LoVo (cell line): ENCODE measurements at regions not wholly inside any gene's neighbourhood (a gene's known extent, or its start where the extent isn't known, plus 50 kb on each side); places are given as distances from the start of the nearest gene placed in this dataset.

Experiments
- DNase-seq: peaks from one replicate; pipeline ENCODE4 v3.0.0-alpha.2; 2016; ENCODE audit warnings: low spot score

DNA sequence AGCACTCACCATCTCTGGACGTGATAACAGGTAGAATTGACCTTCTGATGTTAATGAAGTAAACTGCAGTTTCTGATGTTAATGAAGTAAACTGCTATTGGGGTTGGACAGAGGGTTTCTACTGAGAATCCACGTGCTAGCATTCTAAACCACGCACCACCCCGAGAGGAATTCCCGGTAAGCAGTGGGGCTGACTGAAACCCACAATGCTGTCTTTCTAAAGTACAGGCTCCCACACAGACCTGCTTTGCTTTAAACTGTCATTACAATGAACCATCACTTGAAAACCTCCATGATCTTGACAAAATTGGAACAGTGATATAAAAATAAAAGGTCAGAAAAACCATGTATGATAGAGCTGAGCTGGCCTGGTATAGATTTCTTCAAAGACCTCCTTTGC, 559.0 kb downstream of the FGF9 start:
- DNase-seq = no peak

DNA sequence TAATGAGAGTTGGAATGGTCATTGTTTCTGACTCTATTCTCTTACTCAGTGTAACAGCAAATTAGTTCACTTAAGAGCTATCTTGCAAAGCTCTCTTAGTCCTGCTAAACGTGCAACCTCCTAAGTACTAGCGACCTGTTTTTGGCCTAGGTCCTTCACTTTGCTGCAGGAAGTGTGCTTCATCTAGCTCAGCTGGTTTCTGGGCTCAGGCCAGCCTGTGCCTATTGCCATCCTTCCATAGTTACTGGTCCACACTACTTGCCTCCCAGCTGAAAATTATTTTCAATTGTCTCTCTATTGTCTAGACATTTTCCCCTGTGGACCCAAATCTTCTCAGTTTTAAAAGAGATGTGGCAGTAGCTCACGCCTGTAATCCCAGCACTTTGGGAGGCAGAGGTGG, 561.3 kb downstream of the FGF9 start:
- DNase-seq = no peak

DNA sequence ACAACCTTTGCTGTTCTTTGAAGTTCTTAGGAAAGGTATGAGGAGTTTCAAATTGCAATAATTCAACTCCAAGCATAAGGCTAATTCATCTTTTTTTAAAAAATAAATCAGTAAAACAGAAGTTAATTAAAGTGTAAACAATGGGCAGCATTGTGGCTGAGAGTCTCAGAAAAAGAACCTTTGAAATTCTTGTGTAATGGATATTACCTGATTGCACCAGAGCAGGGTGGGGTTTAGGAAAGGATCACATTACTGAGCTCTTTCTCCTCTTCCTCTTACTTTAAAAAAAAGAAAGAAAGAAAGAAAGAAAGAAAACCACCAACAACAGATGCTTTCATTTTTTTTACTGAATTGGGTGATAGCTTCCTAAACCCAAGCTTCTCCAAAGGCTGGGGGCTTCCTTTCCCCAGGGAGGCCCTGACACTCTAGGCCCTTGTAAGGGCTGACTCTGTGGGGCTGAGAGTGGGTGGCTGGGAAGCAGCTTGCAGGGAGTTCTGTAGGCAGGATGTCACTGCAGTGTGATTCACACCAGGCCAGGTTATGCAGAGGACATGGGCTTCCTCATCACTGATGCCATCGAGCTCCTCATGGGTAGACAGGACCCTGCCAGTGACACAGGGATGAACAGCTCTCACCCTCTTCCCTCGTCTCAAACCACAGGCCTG, 564.5 kb downstream of the FGF9 start:
- peak; percentile 29 for DNase-seq

DNA sequence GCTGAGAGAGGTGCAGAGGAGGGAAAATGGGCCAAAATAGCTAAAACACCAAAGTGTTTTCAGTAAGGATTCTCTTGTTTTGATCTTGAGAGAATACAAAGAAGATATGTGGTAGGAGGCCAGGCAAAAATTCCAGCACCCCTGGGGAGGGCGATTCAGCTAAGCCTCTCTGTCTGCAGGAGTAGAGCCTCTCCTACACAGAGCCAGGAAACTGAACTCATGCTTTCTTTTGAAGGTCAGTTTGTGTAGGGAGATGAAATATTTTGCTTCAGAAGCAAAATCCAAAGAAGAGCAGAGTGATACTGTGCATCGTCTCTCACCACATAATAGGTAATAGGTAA, 565.0 kb downstream of the FGF9 start:
- DNase-seq = no peak

DNA sequence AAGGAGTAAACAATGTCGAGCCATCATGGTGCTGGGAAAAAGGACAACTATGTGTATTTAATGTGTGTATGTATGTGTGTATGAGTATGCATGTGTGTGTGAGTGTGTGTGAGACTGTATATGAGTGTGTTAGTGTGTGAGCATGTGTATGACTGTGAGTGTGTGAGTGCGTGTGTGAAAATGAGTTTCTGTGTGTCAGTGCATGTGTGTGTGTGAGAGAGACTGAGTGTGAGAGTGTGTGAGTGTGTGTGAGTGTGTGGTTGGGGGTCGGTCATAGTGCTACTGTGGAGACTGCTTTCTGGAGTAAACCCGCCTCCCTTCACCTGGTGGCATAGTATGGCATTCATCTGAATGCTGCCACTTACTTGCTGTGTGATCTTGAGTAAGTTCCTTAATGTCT, 567.4 kb downstream of the FGF9 start:
- DNase-seq = no peak

DNA sequence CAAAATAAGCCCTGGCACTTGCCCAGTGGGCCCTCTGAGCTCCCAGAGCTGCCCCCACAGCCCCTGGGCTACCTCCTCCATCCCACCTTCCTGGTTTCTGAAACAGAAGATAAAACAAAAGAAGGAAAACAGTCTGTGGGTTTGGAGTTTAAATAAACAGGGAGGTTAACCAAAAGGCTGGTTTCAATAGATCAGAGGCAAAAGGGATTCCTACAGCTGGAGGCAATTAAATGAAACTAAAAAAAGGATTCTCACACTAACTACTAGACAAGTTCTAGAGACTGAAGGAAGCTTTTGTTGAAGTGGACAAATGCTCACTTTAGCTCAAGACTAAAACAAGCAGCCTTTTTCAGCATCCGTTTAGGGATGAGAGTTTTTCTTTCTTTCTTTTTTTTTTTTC, 569.8 kb downstream of the FGF9 start:
- DNase-seq = no peak

DNA sequence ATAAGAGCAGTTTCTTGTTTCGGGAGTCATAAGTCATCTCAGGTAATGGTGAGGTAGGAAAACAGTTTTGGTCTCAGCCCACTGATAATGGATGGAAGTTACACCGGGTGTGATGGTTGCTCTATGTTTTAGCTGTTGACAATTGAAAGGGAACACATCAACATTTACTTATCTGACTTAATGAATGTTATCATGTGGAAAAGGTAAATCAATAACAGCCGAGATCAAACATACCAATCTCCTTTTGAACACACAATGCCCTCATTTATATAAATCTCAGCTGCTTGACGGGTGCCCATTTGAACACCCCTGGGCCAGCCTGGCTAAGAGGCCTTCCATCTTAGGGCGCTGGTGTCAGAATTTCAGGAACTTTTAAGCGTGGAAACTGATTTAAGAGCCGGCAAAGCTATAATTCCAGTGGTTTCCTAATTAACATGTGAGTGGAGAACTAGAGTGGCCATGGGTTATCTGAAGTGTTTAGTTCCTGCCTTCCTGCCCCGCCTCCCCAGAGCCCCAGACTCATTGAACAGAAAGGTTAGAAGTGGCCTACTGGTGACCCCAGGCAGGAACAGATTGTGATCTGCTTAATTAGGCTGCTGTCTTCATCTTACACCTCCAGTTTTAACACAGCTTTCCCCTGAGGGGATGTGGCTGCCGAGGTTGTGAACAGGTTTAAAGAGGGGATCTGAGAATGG, 572.7 kb downstream of the FGF9 start:
- no peak for DNase-seq

DNA sequence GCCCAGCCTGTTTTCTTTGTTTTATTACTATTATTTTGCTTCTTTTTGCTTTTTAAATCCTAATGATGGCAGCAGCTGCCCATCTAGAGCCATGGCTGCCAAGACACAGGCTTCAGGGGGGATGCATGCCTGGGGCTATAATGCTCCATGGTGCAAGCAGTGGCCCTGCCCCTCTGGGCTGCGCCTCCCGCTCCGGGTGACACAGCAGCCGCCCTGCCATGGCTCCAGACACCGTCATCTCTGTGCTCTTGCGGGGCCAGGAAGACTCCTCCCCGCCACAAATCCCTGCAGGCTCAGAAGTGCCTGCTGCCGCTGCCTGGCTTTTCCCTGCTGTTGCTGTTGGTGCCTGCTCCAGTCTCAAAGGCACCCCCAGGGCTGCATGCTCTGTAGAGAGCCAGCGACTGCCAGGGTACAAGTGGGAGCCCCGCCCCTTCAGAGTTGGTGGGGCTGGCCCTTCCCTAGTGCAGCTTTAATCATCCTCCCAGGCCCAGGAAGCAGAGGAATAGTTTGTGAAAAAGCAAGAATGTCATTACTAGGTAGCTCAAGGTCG, 581.5 kb downstream of the FGF9 start:
- DNase-seq = no peak

DNA sequence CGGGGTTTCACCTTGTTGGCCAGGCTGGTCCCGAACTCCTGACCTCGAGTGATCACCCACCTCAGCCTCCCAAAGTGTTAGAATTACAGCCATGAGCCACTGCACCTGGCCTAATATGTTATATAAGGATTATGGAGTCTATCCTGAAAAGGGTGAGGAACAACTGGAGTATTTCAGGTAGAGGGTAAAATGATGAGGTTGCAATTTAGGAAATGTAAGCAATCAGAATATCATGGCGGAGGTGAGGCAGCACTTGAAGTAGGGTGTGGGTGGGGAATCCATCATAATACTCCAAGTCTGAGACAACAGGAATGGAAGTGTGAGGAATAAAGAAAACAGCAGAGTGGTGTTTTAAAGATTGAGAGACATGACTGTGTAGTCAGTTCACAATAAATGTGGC, 582.2 kb downstream of the FGF9 start:
- no peak for DNase-seq

DNA sequence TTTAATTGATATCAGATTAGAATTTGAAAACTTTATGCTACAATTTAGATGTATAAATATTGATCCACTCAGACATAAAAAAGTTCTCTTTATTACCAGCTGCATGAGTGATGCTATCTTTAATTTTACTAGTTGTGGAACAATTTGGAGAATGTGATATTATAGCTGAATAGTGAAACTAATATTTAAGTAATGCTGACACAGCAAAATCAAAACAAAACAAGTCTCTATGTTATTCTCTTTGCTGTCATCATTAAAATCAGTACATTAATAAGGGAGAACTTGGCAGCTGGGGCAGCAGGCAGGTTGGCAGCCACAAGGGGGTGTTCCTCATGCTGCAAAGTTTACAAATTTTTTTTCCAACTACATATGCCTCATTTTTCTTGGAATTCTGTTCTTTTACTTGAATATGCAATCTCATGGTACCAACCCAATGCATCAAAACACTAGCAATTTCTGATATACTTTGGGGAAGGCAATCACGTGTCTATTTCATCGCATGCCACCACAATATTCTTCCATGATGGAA, 585.3 kb downstream of the FGF9 start:
- no peak for DNase-seq

DNA sequence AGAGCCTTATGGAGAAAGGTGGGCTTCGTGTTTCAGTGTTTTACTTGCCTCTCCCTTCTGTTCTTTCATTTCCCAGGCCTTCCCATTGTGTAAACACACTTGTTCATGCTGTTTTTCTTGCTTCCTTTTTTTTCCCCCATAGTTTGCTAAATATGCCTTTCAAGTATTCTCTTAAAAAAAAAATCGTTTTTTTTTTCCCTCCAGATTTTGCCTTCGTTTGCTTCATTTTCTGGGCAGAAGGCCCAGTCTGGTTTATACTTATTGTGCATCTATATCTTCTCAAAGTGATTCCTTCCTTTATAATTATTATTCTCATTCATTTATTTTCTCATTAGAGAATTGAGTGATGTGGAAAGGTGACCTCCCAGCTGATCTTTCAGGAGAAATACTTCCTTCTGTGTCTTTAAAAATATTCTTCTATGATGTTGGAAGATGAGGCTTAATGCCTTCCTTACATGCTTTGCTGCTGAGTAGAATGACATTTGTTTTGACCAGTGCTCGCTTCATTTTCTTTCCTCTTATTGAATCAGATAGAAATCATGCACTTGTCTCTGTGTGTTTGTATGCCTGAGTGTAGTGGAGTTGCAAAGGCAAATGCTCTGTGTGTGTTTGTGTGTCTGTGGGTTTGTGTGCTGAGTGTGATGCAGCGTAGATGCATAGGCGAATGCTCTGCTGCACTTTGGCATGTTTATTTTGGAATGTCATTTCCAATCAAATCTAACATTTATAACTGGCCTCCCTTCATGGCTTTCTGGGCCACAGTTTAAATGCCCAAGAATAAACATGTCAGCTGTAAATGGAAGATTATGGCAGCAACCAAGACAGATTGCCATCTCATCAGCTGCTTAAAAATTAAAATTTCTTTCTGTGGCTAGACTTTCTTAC, 591.4 kb downstream of the FGF9 start:
- no peak for DNase-seq

DNA sequence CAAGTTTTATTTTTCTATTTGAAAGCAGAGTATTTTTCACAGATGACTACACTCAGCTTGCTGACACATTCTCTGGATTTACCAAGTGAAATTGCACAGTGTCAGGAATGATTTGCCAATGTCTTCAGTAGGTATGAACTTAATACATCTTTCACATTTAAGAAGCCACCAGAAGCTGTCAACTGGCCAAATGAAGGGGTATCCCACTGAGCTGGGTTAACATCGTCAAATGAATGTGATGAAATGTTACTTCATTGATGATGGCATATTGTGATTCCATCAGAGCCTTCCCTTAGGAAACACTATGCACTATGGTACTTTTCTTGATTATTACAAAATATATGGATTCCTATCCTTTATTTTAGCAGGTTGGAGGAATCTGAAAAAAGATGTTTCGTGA, 592.3 kb downstream of the FGF9 start:
- no peak for DNase-seq

DNA sequence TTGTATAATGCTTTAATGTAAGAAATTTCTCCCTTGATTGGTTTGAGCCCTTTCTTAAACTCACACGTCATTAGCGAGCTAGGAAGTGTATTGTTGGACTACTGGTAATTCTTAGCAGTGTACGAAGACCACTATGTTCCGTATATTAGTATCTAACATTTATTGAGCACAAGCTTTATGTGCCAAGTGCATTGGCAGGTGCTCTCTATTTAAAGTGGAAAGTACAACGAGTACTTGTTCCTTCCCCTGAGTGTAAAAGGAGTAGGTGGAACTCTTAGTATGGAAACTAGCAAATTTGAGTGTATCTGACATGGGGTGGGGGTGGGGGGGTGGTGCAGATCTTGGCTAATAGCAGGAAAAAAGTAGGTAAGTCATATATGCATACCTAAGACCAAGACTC, 594.7 kb downstream of the FGF9 start:
- no peak for DNase-seq

DNA sequence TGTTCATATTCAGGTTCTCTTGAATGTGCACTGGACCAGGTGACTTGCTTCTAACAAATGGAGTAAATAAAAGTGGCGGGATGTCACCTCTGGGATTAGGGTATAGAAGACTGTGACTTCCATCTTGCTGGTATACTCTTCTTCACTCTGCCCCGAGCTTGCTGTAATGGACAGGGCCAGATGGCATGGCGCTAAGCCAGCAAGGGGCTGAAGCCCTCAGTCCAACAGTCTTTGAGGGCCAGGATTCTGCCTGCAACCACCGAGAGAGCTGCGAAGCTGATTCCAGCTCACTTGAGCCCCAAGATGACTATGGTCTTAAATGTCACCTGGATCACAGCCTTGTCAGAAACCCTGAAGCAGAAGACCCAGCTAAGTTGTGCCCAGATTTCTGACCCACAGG, 600.0 kb downstream of the FGF9 start:
- no peak for DNase-seq

DNA sequence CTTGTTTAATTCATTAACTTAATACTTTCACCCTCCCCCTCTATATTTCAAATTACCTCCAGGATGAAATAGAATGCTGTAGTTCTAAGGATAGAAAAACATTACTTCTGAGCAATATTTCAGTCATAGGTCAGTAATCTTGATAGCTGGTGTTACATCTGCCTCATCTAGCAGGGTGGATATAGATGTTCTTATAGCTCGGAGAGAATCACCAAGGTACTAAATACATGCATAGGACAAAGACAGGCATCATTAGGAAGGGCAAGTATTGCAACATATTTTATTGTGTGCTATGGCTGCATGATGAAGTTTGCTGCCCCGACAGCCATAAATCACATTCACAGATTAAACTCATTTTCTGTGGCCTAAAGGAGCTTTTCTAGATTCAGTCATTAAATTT, 601.0 kb downstream of the FGF9 start:
- DNase-seq = no peak

DNA sequence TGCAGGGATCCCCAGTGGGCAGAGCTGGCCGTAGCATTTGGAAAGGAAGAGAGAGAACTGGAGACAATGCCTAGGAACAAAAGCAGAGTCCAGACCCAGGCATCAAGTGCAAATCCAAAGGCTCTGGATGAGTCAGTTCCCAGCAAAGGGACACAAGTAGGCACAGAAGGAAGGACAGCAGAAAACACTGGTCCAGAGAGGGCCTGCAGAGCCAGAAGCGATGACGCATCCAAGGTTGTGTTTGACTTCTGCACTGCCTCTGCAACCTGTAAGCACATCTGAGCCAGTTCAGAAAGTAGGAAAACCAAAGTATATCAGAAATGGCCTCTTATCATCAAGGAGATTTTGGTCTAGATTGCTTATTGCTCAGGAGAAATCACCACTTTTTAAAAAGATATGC, 604.5 kb downstream of the FGF9 start:
- DNase-seq = no peak

DNA sequence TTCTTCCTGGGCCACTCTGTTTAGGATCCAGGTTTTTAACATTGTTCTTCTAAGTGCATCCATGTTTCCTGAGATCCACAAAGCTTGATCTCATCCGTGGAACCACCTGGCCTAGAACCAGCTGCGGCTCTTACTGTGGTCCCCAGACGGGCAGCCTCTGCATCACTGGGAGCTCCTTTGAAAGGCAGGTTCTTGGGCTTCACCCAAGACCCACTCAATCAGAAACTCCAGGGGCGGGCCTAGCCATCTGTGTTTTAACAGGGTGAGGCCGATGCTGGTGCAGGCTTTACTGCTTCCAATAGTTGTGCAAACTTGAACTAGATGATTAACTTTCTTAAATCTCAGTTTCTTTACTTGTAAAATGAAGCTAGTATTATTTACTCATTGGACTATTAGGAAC, 605.7 kb downstream of the FGF9 start:
- no peak for DNase-seq

DNA sequence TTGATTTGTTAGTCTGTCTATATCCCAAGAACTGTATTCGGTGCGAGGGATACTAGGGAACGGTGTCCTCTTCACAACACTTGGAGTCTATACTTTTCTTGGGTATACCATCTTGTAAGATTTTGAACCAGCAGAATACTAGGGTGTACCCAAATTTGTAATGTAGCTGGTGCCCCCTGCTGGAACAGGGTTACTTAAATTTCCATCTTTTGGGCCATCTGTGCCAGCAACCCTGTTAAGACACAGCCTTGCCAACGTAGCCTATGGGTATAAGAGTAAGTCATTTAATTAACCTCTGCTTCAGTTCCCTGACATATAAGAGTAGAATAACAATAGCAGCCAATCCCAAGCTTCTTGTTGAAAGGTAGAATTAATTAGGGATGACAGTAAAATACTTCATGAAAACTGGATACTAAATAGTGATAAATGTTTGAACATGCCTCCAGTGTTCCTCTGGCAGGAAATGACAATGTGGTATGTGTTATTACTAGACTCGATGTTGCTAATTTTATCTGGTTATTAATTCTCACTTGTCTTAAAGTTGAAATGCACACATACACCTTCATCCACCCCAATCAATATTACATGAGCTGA, 607.6 kb downstream of the FGF9 start:
- DNase-seq = peak; percentile 30

DNA sequence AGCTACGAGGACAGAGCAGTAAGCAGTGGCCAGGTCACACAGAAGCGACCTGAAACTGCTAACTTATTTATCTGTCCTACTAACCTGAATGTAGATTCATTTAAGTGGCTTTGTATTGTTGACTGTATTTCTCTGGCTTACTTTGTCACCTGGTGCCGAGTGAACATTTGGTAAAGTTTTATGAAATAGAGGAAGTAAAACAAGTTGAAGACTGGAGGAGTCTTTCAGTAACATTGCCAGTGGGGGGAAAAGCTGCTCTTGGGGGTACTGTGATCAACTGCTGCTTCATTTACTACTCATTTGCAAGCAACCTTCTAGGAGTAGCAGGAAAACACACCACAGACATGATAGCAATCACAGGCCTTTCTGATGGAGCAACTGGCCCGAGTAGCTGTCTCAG, 615.0 kb downstream of the FGF9 start:
- no peak for DNase-seq

DNA sequence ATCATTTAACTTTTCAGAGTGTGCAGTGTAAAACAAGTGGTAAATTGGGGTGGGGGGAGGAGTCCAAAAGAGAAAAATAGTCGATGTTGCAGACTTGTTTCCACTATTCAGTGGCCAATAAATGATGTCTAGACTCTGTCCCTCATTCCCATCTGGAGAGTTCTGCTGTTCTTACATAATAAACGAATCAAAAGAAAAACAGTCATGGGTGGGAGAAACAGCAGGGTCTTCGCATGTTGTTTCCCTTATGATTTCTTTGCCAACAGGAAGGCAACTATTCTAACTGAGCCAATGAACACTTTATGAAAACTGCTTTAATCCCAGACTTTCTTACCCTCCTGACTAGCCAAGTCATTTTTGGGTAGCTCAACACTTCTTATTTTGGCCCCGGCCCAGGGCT, 615.5 kb downstream of the FGF9 start:
- no peak for DNase-seq

DNA sequence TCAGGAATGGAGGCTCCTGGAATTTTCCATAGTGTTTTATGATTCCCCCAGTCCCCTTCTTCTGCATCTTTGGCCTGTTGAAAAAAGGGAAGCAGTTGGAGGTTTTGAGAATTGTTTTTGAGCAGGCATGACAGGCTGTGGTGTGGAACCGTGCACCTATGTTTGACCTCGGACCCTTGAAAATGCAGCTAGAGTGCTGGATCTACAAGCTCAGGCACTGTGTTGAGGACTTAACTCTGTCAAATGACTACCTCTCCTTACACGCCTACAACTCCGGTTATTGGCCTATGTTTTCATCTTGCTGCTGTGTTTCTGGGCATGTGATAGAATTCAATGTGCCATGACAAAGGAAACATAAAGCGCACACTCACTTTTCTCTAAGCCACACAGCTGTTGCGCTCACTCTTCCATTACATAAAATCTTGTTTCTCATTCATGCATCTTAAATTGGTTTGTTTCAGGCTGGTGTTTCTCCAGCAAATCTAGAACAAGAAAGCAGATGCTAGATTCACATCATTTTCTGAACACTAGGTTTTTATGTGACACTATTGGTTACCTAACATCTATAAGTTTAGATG, 616.6 kb downstream of the FGF9 start:
- DNase-seq = no peak

DNA sequence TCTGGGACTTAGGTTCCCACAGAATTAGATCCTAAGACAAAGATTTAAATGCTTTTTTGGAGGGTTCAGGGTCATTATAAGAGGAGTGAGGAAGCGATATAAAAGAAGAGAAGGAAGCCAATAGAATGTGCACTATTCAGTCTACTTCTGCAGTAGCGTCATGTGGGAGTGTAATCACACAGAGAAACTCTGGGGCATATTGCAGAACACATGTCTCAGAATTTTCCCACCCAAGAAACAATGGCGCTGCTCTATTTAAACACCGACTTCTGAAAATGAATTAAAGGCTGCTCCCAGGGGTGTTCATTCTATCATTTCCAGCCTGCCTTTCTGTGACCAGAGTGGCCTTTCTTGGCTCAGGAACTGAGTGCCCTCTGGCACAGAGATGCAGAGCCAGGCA, 617.6 kb downstream of the FGF9 start:
- no peak for DNase-seq
